Hypothalamus (tissue), 51 donors: ENCODE measurements at regions not wholly inside any gene's neighbourhood (a gene's known extent, or its start where the extent isn't known, plus 50 kb on each side); places are given as distances from the start of the nearest gene placed in this dataset.

Source experiments
- DNase-seq, 51 donors: peaks; one replicate each; lab custom pipeline; 2025; lab: John Stamatoyannopoulos, UW

GRCh38 chr10:78843495-78843894 lies 225.3 kb upstream of the ZMIZ1 start:
- no peak for DNase-seq

GRCh38 chr10:78844960-78845607 lies 223.7 kb upstream of the ZMIZ1 start:
- DNase-seq = no peak

- DNase-seq = no peak
These were observed 222.7 kb upstream of the ZMIZ1 start for GRCh38 chr10:78846071-78846470.

GRCh38 chr10:78846760-78847159 lies 222.0 kb upstream of the ZMIZ1 start:
- peak in 39 of 51 donors; percentile 10 to 81 (median 45) for DNase-seq

- no peak for DNase-seq
These were observed 221.3 kb upstream of the ZMIZ1 start for GRCh38 chr10:78847485-78847884.

GRCh38 chr10:78849115-78849514 lies 219.7 kb upstream of the ZMIZ1 start:
- DNase-seq = no peak

GRCh38 chr10:78849731-78850130 lies 219.0 kb upstream of the ZMIZ1 start:
- DNase-seq = no peak

GRCh38 chr10:78850644-78851435 lies 217.9 kb upstream of the ZMIZ1 start:
- no peak for DNase-seq

GRCh38 chr10:78851647-78852046 lies 217.1 kb upstream of the ZMIZ1 start:
- DNase-seq = no peak

GRCh38 chr10:78852466-78853240 lies 216.1 kb upstream of the ZMIZ1 start:
- DNase-seq = no peak

- no peak for DNase-seq
These were observed 214.9 kb upstream of the ZMIZ1 start for GRCh38 chr10:78853864-78854263.

GRCh38 chr10:78856421-78856820 lies 212.3 kb upstream of the ZMIZ1 start:
- DNase-seq = peak in 45 of 51 donors; percentile 5 to 92 (median 73)

GRCh38 chr10:78857193-78857592 lies 211.6 kb upstream of the ZMIZ1 start:
- DNase-seq = no peak

- no peak for DNase-seq
These were observed 209.5 kb upstream of the ZMIZ1 start for GRCh38 chr10:78859266-78859665.

- DNase-seq = no peak
These were observed 209.0 kb upstream of the ZMIZ1 start for GRCh38 chr10:78859769-78860168.

GRCh38 chr10:78860260-78860914 lies 208.4 kb upstream of the ZMIZ1 start:
- no peak for DNase-seq

GRCh38 chr10:78861529-78862327 lies 207.0 kb upstream of the ZMIZ1 start:
- peak in 1 of 51 donors; percentile 8 for DNase-seq

GRCh38 chr10:78862328-78862640 lies 206.5 kb upstream of the ZMIZ1 start:
- no peak for DNase-seq

GRCh38 chr10:78863140-78863905 lies 205.4 kb upstream of the ZMIZ1 start:
- no peak for DNase-seq

GRCh38 chr10:78863906-78864239 lies 204.9 kb upstream of the ZMIZ1 start:
- no peak for DNase-seq
